Gastrocnemius medialis (tissue), 4 donors: ENCODE measurements at regions not wholly inside any gene's neighbourhood (a gene's known extent, or its start where the extent isn't known, plus 50 kb on each side); places are given as distances from the start of the nearest gene placed in this dataset.

ENCODE experiments used
- ATAC-seq, 2 donors: fragments of 150-250 bp; one replicate each; pipeline ENCODE4 v1.9.1; 2016
- DNase-seq, 2 donors: peaks; one replicate each; pipeline ENCODE4 v3.0.0-alpha.2; 2019
- H3K27ac ChIP-seq, 4 donors: fragments of 200-600 bp; sonication (generic); 1 replicate in 1 of 4; 2 replicates in 3 of 4; pipeline ENCODE4 v1.5.1; 2016 to 2018; ENCODE audit warnings: mild to moderate bottlenecking in 2 of 4, moderate library complexity in 1 of 4
- H3K27me3 ChIP-seq, 3 donors: fragments of 200-600 bp; sonication (generic) in 2 of 3; 1 replicate in 1 of 3; 2 replicates in 2 of 3; pipeline versions ENCODE4 v1.5.1 to v1.6.0; 2016 to 2019; ENCODE audit warnings: mild to moderate bottlenecking in 1 of 3, moderate library complexity in 1 of 3
- H3K36me3 ChIP-seq, 2 donors: fragments of 200-600 bp; sonication (generic) in 1 of 2; one replicate each; pipeline ENCODE4 v1.5.1; 2017 to 2018
- H3K4me1 ChIP-seq, 2 donors: fragments of 200-600 bp; sonication (generic) in 1 of 2; one replicate each; pipeline ENCODE4 v1.5.1; 2016 to 2017; ENCODE audit warnings: mild to moderate bottlenecking in 2 of 2
- H3K4me3 ChIP-seq, 4 donors: fragments of 200-600 bp; sonication (generic) in 3 of 4; 1 replicate in 1 of 4; 2 replicates in 3 of 4; pipeline ENCODE4 v1.5.1; 2016 to 2019; ENCODE audit warnings: mild to moderate bottlenecking in 2 of 4
- H3K9me3 ChIP-seq, 3 donors: fragments of 200-600 bp; sonication (generic) in 2 of 3; 1 replicate in 1 of 3; 2 replicates in 2 of 3; pipeline ENCODE4 v1.5.1; 2016 to 2019
- CTCF ChIP-seq, 5 experiments: fragments of 450-650 bp in 3 of 5; fragments of 200-600 bp in 2 of 5; sonication (generic) in 2 of 5; IDR thresholded peaks in 4 of 5; conservative IDR thresholded peaks in 1 of 5; 1 replicate in 4 of 5; 2 replicates in 1 of 5; pipeline ENCODE4 v1.5.1; 2016 to 2019; ENCODE audit warnings: antibody characterized with exemption in 5 of 5, mild to moderate bottlenecking in 3 of 5, moderate library complexity in 3 of 5
- POLR2A ChIP-seq, 2 donors: fragments of 450-650 bp; IDR thresholded peaks; one replicate each; pipeline ENCODE4 v1.6.1; 2017; ENCODE audit warnings: antibody characterized with exemption in 2 of 2, mild to moderate bottlenecking in 2 of 2, moderate library complexity in 2 of 2
- in situ Hi-C, 4 donors: fragments of 200-750 bp; cut with MboI; loops; one replicate each; pipeline versions ENCODE4 v1.15.0 to v1.8.0; 2017; ENCODE audit warnings: low sequenced_read_pairs in 4 of 4
- intact Hi-C: fragments of 100-400 bp; cut with DNase I; formaldehyde crosslinking; loops from one replicate; pipeline ENCODE4 v1.15.1; 2023; ENCODE audit warnings: low total_unique reads

DNA sequence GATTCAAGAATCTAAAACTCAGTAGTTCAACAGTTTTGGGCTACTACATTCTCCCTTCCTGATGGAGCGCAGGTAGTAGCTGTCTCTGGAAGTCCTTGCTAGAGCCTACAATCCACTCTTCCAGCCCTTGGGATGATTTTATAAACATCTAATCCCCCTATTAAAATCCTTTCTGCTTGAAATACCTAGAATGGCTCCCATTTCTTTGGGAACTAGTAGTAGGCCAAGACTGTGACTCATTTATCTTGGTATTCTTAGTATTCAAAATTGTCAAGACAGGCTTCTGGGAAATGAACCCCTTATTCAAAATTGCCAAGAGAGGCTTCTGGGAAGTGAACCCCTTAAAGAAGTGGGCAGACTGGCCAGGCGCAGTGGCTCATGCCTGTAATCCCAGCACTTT is 142.5 kb upstream of the FGGY start:
- intact Hi-C loops (loop anchor here (5.0 kb wide), 3 partner anchors 73 to 538 kb away; no protein-coding TSS in a partner anchor), in situ Hi-C loops (loop anchor here in 1 of 4 donors (10.0 kb wide), 3 partner anchors 60 to 540 kb away; partner anchors contain the start of gene FGGY)
- H3K4me1 ChIP-seq, result peaks cover 39 to 51% of the 10 kb centered on the region in 2 donors
- H3K36me3 ChIP-seq, result no peaks in the 10 kb centered on the region
- ATAC-seq (no peak), DNase-seq (no peak)
- H3K27me3 ChIP-seq, result no peaks in the 10 kb centered on the region
- TF ChIP-seq POLR2A (IDR thresholded peaks at IDR 0.05), result no peak
- no peak for TF ChIP-seq CTCF (IDR thresholded peaks at IDR 0.05 in 4 of 5, conservative IDR thresholded peaks at IDR 0.05 in 1 of 5)
- H3K4me3 ChIP-seq, result no peak overlapping the region
- H3K27ac ChIP-seq, result no peak overlapping the region
- peaks cover 0 to 9% (median 0%) of the 10 kb centered on the region in 3 donors for H3K9me3 ChIP-seq

GRCh38 chr1:59155351-59155750 is 141.5 kb upstream of the FGGY start:
- peaks cover 38 to 44% of the 10 kb centered on the region in 2 donors for H3K4me1 ChIP-seq
- peaks cover 0 to 9% (median 0%) of the 10 kb centered on the region in 3 donors for H3K9me3 ChIP-seq
- no peak for DNase-seq
- intact Hi-C loops, result no loop called here
- no peaks in the 10 kb centered on the region for H3K36me3 ChIP-seq
- no peak for ATAC-seq
- TF ChIP-seq CTCF (IDR thresholded peaks at IDR 0.05 in 4 of 5, conservative IDR thresholded peaks at IDR 0.05 in 1 of 5) (no peak), POLR2A (IDR thresholded peaks at IDR 0.05) (no peak)
- in situ Hi-C loops, result loop anchor here in 1 of 4 donors (10.0 kb wide), 3 partner anchors 61 to 539 kb away; partner anchors contain the start of gene FGGY
- H3K27ac ChIP-seq, result peak overlapping the region; percentile 11 to 55 (median 40)
- no peaks in the 10 kb centered on the region for H3K27me3 ChIP-seq
- H3K4me3 ChIP-seq, result no peak overlapping the region

- H3K4me3 ChIP-seq, result no peak overlapping the region
- peaks cover 31 to 37% of the 10 kb centered on the region in 2 donors for H3K4me1 ChIP-seq
- in situ Hi-C loops, result loop anchor here in 1 of 4 donors (10.0 kb wide), 3 partner anchors 61 to 539 kb away; partner anchors contain the start of gene FGGY
- TF ChIP-seq CTCF (IDR thresholded peaks at IDR 0.05 in 4 of 5, conservative IDR thresholded peaks at IDR 0.05 in 1 of 5) (no peak), POLR2A (IDR thresholded peaks at IDR 0.05) (no peak)
- intact Hi-C loops, result no loop called here
- no peaks in the 10 kb centered on the region for H3K36me3 ChIP-seq
- H3K9me3 ChIP-seq, result peaks cover 0 to 9% (median 0%) of the 10 kb centered on the region in 3 donors
- no peaks in the 10 kb centered on the region for H3K27me3 ChIP-seq
- no peak for ATAC-seq
- DNase-seq, result no peak
- H3K27ac ChIP-seq, result peak overlapping the region in 2 of 4 donors; percentile 42 to 55
Observed at GRCh38 chr1:59156051-59156450, 140.8 kb upstream of the FGGY start.

- TF ChIP-seq CTCF (IDR thresholded peaks at IDR 0.05 in 4 of 5, conservative IDR thresholded peaks at IDR 0.05 in 1 of 5), result no peak
- no peak overlapping the region for H3K4me3 ChIP-seq
- peak overlapping the region in 1 of 4 donors; percentile 55 for H3K27ac ChIP-seq
- peaks cover 25 to 32% of the 10 kb centered on the region in 2 donors for H3K4me1 ChIP-seq
- no peaks in the 10 kb centered on the region for H3K36me3 ChIP-seq
- in situ Hi-C loops (loop anchor here in 1 of 4 donors (10.0 kb wide), 3 partner anchors 62 to 538 kb away; partner anchors contain the start of gene FGGY), intact Hi-C loops (no loop called here)
- DNase-seq (no peak), ATAC-seq (no peak)
- H3K27me3 ChIP-seq, result no peaks in the 10 kb centered on the region
- H3K9me3 ChIP-seq, result peaks cover 0 to 9% (median 0%) of the 10 kb centered on the region in 3 donors
Observed at GRCh38 chr1:59156526-59157199, 140.2 kb upstream of the FGGY start.
